ENCODE measurements at regions not wholly inside any gene's neighbourhood (a gene's known extent, or its start where the extent isn't known, plus 50 kb on each side); places are given as distances from the start of the nearest gene placed in this dataset.

DNA sequence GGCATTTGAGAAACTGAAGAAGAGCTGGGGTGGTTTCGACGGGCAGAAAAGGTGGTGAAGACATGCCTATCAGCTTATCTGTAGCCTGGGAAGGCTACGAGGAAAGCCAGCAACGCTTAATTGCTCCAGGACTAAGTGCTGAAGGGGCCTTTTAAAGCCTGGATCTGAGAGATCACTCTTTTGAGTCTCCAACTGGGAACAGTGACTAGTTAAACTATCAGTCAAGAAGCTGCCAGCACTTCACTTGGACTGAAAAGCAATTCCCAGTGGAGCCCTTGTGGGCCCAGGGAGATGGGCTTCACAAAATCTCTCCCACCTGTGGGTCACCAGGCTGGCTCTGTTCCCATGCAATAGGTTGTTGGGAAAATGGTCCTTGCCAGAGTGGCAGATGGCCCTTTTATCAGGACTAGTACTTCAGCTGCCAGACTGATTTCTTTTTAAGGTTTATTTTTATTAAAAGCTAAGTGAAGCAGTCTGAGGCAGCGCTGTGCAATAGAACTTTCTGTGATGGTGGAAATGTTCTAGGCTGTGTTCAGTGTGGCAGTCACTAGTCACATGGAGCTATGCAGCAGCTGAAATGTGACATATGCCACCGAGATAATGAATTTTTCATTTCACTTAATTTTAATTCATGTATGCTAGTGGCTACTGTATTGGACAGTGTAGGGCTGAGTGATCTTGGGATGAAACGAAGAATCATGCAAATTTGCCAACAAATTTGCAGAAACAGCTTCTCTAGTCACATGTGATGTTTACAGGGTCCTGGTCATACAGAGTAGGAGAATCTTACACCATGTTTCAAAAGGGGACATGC, 276.8 kb downstream of the PCNX1 start:
- TF ChIP-seq, protein P1, sequence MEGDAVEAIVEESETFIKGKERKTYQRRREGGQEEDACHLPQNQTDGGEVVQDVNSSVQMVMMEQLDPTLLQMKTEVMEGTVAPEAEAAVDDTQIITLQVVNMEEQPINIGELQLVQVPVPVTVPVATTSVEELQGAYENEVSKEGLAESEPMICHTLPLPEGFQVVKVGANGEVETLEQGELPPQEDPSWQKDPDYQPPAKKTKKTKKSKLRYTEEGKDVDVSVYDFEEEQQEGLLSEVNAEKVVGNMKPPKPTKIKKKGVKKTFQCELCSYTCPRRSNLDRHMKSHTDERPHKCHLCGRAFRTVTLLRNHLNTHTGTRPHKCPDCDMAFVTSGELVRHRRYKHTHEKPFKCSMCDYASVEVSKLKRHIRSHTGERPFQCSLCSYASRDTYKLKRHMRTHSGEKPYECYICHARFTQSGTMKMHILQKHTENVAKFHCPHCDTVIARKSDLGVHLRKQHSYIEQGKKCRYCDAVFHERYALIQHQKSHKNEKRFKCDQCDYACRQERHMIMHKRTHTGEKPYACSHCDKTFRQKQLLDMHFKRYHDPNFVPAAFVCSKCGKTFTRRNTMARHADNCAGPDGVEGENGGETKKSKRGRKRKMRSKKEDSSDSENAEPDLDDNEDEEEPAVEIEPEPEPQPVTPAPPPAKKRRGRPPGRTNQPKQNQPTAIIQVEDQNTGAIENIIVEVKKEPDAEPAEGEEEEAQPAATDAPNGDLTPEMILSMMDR (IDR thresholded peaks at IDR 0.05; ENCODE audit: borderline replicate concordance, extremely low read depth, low read length, poor library complexity, severe bottlenecking), result no peak
- TF ChIP-seq EZH2 (IDR thresholded peaks at IDR 0.05; ENCODE audit: borderline replicate concordance, low read depth, low read length, severe bottlenecking), result no peak

Measured in DND-41 (cell line).